C4-2B (cell line): ENCODE measurements at regions not wholly inside any gene's neighbourhood (a gene's known extent, or its start where the extent isn't known, plus 50 kb on each side); places are given as distances from the start of the nearest gene placed in this dataset.

Source experiments
- H3K27ac ChIP-seq: fragments of 450-650 bp; 2 replicates; pipeline ENCODE4 v1.5.1; 2017
- ZFX ChIP-seq: fragments of 450-650 bp; IDR thresholded peaks from 2 replicates; pipeline ENCODE4 v1.6.1; 2017
- TF ChIP-seq, protein P1 (sequence below): fragments of 450-650 bp; conservative IDR thresholded peaks from 2 replicates; pipeline ENCODE4 v1.5.1; 2017; ENCODE audit warnings: mild to moderate bottlenecking

DNA sequence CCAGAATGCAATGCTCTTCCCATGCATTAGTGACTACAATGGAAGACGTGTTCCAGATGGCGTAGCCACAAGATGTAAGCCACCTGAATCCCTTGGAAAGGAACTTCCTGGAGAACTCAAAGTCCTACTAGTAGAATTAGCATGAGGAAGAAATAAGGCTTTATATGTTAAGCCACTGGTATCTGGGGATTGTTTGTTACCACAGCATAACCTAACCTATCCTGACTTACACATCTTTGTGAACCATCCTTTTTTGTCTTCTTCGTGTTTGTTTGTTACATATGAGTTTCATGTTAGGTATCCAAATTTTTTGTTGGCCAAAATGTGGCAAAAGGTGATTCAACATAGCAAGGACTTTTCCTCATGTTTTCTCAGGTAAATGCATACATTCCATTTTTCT lies 188.9 kb downstream of the C1D start:
- no peak for TF ChIP-seq ZFX
- TF ChIP-seq, protein P1, sequence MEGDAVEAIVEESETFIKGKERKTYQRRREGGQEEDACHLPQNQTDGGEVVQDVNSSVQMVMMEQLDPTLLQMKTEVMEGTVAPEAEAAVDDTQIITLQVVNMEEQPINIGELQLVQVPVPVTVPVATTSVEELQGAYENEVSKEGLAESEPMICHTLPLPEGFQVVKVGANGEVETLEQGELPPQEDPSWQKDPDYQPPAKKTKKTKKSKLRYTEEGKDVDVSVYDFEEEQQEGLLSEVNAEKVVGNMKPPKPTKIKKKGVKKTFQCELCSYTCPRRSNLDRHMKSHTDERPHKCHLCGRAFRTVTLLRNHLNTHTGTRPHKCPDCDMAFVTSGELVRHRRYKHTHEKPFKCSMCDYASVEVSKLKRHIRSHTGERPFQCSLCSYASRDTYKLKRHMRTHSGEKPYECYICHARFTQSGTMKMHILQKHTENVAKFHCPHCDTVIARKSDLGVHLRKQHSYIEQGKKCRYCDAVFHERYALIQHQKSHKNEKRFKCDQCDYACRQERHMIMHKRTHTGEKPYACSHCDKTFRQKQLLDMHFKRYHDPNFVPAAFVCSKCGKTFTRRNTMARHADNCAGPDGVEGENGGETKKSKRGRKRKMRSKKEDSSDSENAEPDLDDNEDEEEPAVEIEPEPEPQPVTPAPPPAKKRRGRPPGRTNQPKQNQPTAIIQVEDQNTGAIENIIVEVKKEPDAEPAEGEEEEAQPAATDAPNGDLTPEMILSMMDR = no peak
- no peak overlapping the region for H3K27ac ChIP-seq

DNA sequence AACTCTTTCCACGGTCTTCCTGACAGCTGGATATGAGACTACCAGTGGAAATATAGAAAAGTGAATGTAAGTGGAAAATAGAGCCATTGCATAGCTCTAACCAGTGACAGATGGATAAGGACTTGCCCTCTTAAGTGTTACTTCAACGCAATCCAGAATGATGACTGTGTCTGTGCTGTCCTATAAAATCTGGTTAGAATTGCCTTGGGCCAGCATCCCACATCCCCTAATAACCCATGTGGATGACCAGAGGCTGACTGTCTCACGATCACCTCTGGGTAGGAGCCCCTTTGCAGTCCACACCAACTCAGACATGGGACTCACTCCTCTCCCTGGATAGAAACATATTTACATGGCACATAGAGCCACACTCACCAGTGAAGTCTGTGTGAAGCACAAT lies 186.6 kb downstream of the C1D start:
- H3K27ac ChIP-seq = no peak overlapping the region
- TF ChIP-seq, protein P1 = no peak
- TF ChIP-seq ZFX = no peak

DNA sequence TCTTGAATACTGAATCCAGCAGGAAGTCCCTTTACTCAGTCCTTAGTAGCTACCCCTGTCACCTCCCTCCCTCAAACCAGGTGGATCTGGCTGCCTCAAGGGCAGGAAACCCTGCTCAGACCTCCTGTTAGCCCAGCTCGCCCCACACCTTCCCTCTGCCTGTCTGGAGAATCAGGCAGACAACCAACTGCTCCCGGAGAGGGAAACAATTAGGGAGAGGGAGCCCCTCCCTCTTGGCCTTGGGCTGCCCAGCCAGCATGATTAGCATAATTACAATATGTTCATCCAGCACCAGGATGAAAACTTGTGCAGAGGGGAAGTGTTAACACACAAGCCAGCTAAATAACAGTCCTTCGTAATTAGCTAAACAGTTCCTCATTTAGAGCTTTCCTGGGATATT lies 185.5 kb downstream of the C1D start:
- TF ChIP-seq, protein P1 = no peak
- no peak for TF ChIP-seq ZFX
- no peak overlapping the region for H3K27ac ChIP-seq

DNA sequence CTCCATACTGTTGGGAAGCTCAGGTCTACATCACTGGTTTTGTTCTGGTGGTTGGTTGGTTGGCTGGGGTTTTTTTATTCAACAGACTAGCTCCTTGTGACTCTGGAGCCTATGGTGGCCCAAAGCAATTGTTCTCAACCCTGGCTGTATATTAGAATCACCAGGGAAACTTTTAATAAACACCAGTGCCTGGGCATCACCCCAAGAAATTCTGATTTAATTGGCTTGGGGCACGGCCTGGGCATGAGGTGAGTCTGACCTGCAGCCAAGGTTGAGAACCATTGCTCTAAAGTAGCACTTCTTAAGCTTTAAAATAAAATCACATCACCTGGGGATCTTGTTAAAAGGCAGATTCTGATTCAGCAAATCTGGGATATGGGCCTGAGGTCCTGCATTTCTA lies 184.1 kb downstream of the C1D start:
- H3K27ac ChIP-seq = no peak overlapping the region
- no peak for TF ChIP-seq ZFX
- TF ChIP-seq, protein P1 = no peak

DNA sequence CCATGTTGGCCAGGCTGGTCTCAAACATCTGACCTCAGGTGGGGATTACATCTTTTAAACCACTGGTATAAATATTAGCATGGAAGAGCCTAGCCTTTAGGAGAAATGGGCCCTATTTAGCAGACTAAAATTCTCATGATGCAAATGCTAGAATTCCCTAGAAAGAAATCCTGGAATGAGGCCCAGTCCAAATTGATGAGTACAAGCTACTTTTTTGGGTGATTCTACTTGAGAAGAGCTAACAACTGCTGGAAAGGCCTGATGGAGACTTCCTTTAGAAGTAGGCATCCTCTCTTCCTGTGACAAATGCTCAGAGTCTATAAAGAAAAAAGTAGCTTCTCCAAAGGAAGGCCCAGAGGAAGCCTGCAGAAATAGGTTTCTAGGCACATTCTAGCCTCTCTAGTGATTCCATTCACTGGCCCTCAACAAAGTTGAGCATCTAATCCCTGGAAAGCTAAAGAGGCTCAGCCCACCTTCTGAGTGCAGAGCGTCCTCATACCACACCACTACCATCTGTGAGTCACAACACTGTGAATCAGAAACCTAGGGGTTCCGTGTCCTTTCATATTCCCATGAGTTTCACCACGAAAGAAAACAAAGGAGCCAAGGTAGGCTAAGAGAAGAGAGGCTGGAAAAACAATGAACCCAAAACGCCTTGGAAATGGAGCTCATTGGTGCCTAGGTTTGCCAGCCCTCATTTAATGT lies 183.1 kb downstream of the C1D start:
- peak overlapping the region; percentile 25; the same call in 1 of the 2 replicates for H3K27ac ChIP-seq
- TF ChIP-seq, protein P1 = no peak
- no peak for TF ChIP-seq ZFX

DNA sequence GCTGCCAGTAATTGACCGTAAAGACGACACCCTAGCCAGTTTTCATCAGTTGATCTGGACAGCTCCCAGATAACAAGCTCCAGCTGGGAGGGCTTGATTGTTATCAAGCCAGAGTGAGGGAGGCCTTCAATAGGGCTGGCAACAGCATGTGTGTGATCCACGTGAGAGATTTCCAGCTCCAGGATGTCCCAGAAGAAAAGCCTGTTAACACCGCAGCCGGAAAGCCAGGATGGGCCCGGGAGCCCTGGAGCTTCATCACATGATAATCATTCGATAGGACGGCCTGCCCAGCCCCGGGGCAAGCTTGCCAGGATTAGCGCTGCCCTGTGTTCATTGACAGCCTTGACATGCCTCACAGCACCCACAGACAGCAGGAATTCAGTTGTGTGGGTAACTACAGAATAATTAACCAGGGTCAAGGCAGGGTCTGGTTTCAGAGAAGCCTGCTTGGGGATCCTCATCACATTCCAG lies 182.5 kb downstream of the C1D start:
- H3K27ac ChIP-seq = peak overlapping the region; percentile 25
- no peak for TF ChIP-seq ZFX
- TF ChIP-seq, protein P1 = no peak

DNA sequence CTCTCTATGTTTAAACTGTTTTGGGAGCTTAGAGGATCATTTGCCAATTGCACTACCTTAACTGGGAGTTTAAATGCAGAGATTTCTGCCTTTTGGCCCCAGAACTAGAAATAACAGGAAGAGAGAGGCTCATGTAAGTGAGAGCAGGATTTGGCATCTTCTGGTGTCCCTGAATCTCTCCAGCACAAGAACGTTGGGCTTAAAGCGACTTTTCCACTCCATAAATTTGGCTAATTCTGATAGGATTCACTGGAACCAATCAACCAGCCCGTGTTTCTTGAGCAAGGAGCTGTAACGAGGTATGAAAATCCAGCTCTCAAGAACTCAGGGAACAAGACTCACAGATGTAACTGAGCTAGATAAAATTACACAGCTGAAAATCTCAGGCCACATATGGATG lies 181.0 kb downstream of the C1D start:
- no peak for TF ChIP-seq ZFX
- TF ChIP-seq, protein P1 = no peak

More for the DNA sequence above, 181.0 kb downstream of the C1D start:
- H3K27ac ChIP-seq = no peak overlapping the region
